WTC11 (cell line): ENCODE measurements at regions not wholly inside any gene's neighbourhood (a gene's known extent, or its start where the extent isn't known, plus 50 kb on each side); places are given as distances from the start of the nearest gene placed in this dataset.

Experiments used
- ZNF396 ChIP-seq: fragments of 250-450 bp; sonication (Bioruptor Pico); IDR thresholded peaks from 2 replicates; pipeline ENCODE4 v1.8.0; 2021; ENCODE audit warnings: mild to moderate bottlenecking, moderate library complexity, borderline replicate concordance
- ZNF423 ChIP-seq: fragments of 250-450 bp; sonication (Bioruptor Pico); IDR thresholded peaks from 2 replicates; pipeline ENCODE4 v2.1.2; 2022; ENCODE audit warnings: mild to moderate bottlenecking, moderate library complexity
- TF ChIP-seq, protein P1 (sequence below): fragments of 200-600 bp; IDR thresholded peaks from 2 replicates; pipeline ENCODE4 v1.8.0; 2022; ENCODE audit warnings: antibody characterized with exemption
- TF ChIP-seq, protein P2 (sequence below): sonication (generic); formaldehyde crosslinking; IDR thresholded peaks from 2 replicates; pipeline ENCODE4 v1.8.1; 2023; ENCODE audit warnings: mild to moderate bottlenecking, missing genetic modification reagents

DNA sequence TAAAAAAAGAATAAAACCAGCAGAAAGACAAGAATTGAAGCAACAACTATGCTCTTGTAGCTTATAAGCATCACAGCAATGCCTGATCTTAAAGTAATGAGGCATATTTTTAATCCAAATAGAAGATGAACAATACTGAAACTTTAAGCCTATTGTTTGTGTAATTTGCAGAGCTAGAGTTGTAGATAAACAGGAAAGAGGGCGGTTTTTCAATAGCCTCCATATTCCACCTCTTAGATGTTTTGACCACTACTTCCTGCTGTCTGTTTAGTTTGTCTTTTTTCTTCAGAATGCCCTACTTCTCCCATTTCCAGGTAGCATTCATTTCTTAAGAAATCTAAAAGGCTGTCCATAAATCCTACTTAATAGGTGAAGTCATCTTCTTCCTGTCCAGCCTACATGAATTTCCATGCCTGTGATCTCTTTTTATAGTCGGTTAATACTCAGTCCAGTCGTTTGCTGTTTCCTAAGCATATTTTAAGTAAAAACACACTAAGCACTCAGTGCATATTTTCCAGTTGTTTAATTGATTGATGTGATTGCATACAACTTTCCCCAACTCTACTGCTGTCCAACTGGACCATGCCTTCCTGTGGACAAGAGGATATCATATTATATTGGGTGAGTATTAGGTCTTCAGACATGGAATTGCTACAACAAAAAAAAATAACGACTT, 308.1 kb downstream of the TFEC start:
- TF ChIP-seq ZNF396 (CRISPR knock-in tag) (no peak), ZNF423 (CRISPR knock-in tag) (no peak)
- TF ChIP-seq, protein P1, sequence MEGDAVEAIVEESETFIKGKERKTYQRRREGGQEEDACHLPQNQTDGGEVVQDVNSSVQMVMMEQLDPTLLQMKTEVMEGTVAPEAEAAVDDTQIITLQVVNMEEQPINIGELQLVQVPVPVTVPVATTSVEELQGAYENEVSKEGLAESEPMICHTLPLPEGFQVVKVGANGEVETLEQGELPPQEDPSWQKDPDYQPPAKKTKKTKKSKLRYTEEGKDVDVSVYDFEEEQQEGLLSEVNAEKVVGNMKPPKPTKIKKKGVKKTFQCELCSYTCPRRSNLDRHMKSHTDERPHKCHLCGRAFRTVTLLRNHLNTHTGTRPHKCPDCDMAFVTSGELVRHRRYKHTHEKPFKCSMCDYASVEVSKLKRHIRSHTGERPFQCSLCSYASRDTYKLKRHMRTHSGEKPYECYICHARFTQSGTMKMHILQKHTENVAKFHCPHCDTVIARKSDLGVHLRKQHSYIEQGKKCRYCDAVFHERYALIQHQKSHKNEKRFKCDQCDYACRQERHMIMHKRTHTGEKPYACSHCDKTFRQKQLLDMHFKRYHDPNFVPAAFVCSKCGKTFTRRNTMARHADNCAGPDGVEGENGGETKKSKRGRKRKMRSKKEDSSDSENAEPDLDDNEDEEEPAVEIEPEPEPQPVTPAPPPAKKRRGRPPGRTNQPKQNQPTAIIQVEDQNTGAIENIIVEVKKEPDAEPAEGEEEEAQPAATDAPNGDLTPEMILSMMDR, result no peak
- TF ChIP-seq, protein P2, sequence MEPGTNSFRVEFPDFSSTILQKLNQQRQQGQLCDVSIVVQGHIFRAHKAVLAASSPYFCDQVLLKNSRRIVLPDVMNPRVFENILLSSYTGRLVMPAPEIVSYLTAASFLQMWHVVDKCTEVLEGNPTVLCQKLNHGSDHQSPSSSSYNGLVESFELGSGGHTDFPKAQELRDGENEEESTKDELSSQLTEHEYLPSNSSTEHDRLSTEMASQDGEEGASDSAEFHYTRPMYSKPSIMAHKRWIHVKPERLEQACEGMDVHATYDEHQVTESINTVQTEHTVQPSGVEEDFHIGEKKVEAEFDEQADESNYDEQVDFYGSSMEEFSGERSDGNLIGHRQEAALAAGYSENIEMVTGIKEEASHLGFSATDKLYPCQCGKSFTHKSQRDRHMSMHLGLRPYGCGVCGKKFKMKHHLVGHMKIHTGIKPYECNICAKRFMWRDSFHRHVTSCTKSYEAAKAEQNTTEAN, result no peak
